ENCODE measurements at regions not wholly inside any gene's neighbourhood (a gene's known extent, or its start where the extent isn't known, plus 50 kb on each side); places are given as distances from the start of the nearest gene placed in this dataset.
"Not testable (repeated sequence)": the region's sequence is repeated elsewhere in the genome, so short reads cannot be mapped to it uniquely, and the experiment has no call there.

GRCh38 chr17:21814272-21814671 lies 121.9 kb downstream of the KCNJ18 start:
- not testable (repeated sequence) for TF ChIP-seq POLR2A, CTCF (IDR thresholded peaks at IDR 0.05)

Data from upper lobe of left lung (tissue), 4 donors.